H1 (cell line): ENCODE measurements at regions not wholly inside any gene's neighbourhood (a gene's known extent, or its start where the extent isn't known, plus 50 kb on each side); places are given as distances from the start of the nearest gene placed in this dataset.
A peak's percentile ranks its signal among the peaks of the same experiment; 100 is the strongest.

Experiments
- CTCF ChIA-PET: fragments of 300-600 bp; sonication (Branson Sonifier 250); formaldehyde crosslinking; loops from one replicate; lab custom pipeline; 2021; ENCODE audit not compliant: partially characterized antibody; lab: Charles Lee
- POLR2A ChIA-PET: fragments of 300-600 bp; sonication (Branson Sonifier 250); formaldehyde crosslinking; loops from one replicate; lab custom pipeline; 2021; ENCODE audit warnings: inconsistent platforms; ENCODE audit not compliant: partially characterized antibody; lab: Charles Lee
- DNase-seq, 2 experiments: peaks; one replicate each; pipeline versions ENCODE4 v3.0.0 to v3.0.0-alpha.2; 2010 to 2022; ENCODE audit warnings: low spot score in 2 of 2, low read depth in 1 of 2, mixed read lengths in 1 of 2
- FAIRE-seq: peaks from 2 replicates; lab custom pipeline; 2011; peaks lifted over from hg19 to GRCh38; lab: Jason Lieb, UNC
- H2AFZ ChIP-seq: 2 replicates; pipeline ENCODE4 v1.8.1; 2012; ENCODE audit warnings: low read length, inconsistent platforms
- H2AK5ac ChIP-seq: 2 replicates; pipeline ENCODE4 v1.6.1; 2013; ENCODE audit warnings: low read depth, low read length
- H2BK120ac ChIP-seq: replicated peaks from 2 replicates; pipeline ENCODE3; 2013; ENCODE audit warnings: low read depth, low read length, inconsistent platforms
- H2BK12ac ChIP-seq: 2 replicates; pipeline ENCODE4 v1.6.1; 2013; ENCODE audit warnings: low read depth, low read length
- H2BK15ac ChIP-seq: 2 replicates; pipeline ENCODE4 v1.6.1; 2013; ENCODE audit warnings: low read length
- H2BK20ac ChIP-seq: 2 replicates; pipeline ENCODE4 v1.6.1; 2013; ENCODE audit warnings: low read length
- H2BK5ac ChIP-seq: 2 replicates; pipeline ENCODE4 v1.6.1; 2013; ENCODE audit warnings: low read depth, low read length
- H3K14ac ChIP-seq: 2 replicates; pipeline ENCODE4 v1.6.1; 2013; ENCODE audit warnings: inconsistent platforms; ENCODE audit not compliant: insufficient read length
- H3K18ac ChIP-seq: 2 replicates; pipeline ENCODE4 v1.6.1; 2013; ENCODE audit warnings: low read length; ENCODE audit errors: extremely low read depth
- H3K23ac ChIP-seq: 2 replicates; pipeline ENCODE4 v1.6.1; 2013; ENCODE audit warnings: inconsistent platforms; ENCODE audit not compliant: insufficient read length
- H3K23me2 ChIP-seq: 2 replicates; pipeline ENCODE4 v1.6.1; 2013; ENCODE audit warnings: low read depth, low read length
- H3K27ac ChIP-seq: 2 replicates; pipeline ENCODE4 v1.6.1; 2011; ENCODE audit warnings: low read depth, low read length, inconsistent platforms
- H3K27me3 ChIP-seq, 4 experiments: replicated peaks in 1 of 4; 1 replicate in 1 of 4; 2 replicates in 3 of 4; pipeline versions ENCODE4 v1.6.1 to v1.8.1; 2011 to 2013; ENCODE audit warnings: low read length in 3 of 4, mild to moderate bottlenecking in 3 of 4, inconsistent platforms in 2 of 4, mixed read lengths in 2 of 4, moderate library complexity in 1 of 4; ENCODE audit not compliant: control insufficient read depth in 3 of 4, insufficient read depth in 3 of 4; ENCODE audit errors: extremely low read depth in 1 of 4
- H3K36me3 ChIP-seq, 4 experiments: 2 replicates each; pipeline versions ENCODE4 v1.6.1 to v1.8.1; 2011 to 2013; ENCODE audit warnings: mild to moderate bottlenecking in 4 of 4, low read length in 3 of 4, moderate library complexity in 2 of 4, control low read depth in 1 of 4, inconsistent platforms in 1 of 4; ENCODE audit not compliant: insufficient read depth in 4 of 4, control insufficient read depth in 2 of 4
- H3K4ac ChIP-seq: replicated peaks from 2 replicates; pipeline ENCODE3; 2013; ENCODE audit warnings: low read length, low read depth, mixed read lengths, inconsistent platforms; ENCODE audit not compliant: insufficient read length
- H3K4me1 ChIP-seq, 4 experiments: replicated peaks in 1 of 4; 1 replicate in 1 of 4; 2 replicates in 3 of 4; pipeline versions ENCODE4 v1.6.1 to v1.8.1; 2011 to 2013; ENCODE audit warnings: low read length in 3 of 4, inconsistent platforms in 2 of 4, mixed read lengths in 1 of 4; ENCODE audit not compliant: insufficient read depth in 4 of 4, control insufficient read depth in 3 of 4
- H3K4me2 ChIP-seq, 2 experiments: 2 replicates each; pipeline versions ENCODE4 v1.6.1 to v1.8.1; 2011 to 2013; ENCODE audit warnings: low read depth in 2 of 2, low read length in 2 of 2, control low read depth in 1 of 2, inconsistent platforms in 1 of 2, mild to moderate bottlenecking in 1 of 2; ENCODE audit not compliant: insufficient read depth in 1 of 2
- H3K4me3 ChIP-seq, 4 experiments: fragments of 200-600, 300-600 bp in 1 of 4; sonication (generic), shearing (Covaris generic), sonication (Bioruptor Twin) in 1 of 4; 2 replicates each; pipeline versions ENCODE4 v1.5.1 to v1.8.1; 2011 to 2016; ENCODE audit warnings: low read length in 4 of 4, low read depth in 3 of 4, control low read depth in 2 of 4, inconsistent platforms in 2 of 4, mild to moderate bottlenecking in 2 of 4, mixed read lengths in 1 of 4, moderate library complexity in 1 of 4; ENCODE audit not compliant: insufficient read depth in 2 of 4; ENCODE audit errors: extremely low read depth in 1 of 4
- H3K56ac ChIP-seq: replicated peaks from 2 replicates; pipeline ENCODE3; 2013; ENCODE audit warnings: low read depth, mild to moderate bottlenecking, mixed read lengths, low read length, inconsistent platforms; ENCODE audit not compliant: insufficient read length
- H3K79me1 ChIP-seq: 2 replicates; pipeline ENCODE4 v1.6.1; 2013; ENCODE audit warnings: low read depth, low read length, control low read depth
- H3K79me2 ChIP-seq, 2 experiments: 2 replicates each; pipeline versions ENCODE4 v1.6.1 to v1.8.1; 2012 to 2013; ENCODE audit warnings: low read length in 2 of 2, mild to moderate bottlenecking in 2 of 2, inconsistent platforms in 1 of 2; ENCODE audit not compliant: insufficient read depth in 2 of 2, control insufficient read depth in 1 of 2
- H3K9ac ChIP-seq, 4 experiments: replicated peaks in 1 of 4; 1 replicate in 1 of 4; 2 replicates in 3 of 4; pipeline versions ENCODE4 v1.6.1 to v1.8.1; 2011 to 2013; ENCODE audit warnings: low read depth in 3 of 4, low read length in 3 of 4, control low read depth in 2 of 4, mild to moderate bottlenecking in 2 of 4, moderate library complexity in 2 of 4, inconsistent platforms in 1 of 4; ENCODE audit errors: extremely low read depth in 1 of 4
- H3K9me3 ChIP-seq, 2 experiments: 2 replicates each; pipeline versions ENCODE4 v1.6.1 to v1.8.1; 2012 to 2013; ENCODE audit warnings: mild to moderate bottlenecking in 2 of 2, moderate library complexity in 2 of 2, control low read depth in 1 of 2, inconsistent platforms in 1 of 2, low read depth in 1 of 2, low read length in 1 of 2, mixed read lengths in 1 of 2; ENCODE audit not compliant: insufficient read depth in 2 of 2
- H4K20me1 ChIP-seq, 2 experiments: replicated peaks in 1 of 2; 2 replicates each; pipeline versions ENCODE3 to v1.8.1; 2011 to 2013; ENCODE audit warnings: inconsistent platforms in 2 of 2, low read length in 2 of 2, mild to moderate bottlenecking in 1 of 2; ENCODE audit not compliant: insufficient read depth in 2 of 2, control insufficient read depth in 1 of 2
- H4K5ac ChIP-seq: 2 replicates; pipeline ENCODE4 v1.6.1; 2013; ENCODE audit warnings: low read length, low read depth, mixed read lengths, inconsistent platforms; ENCODE audit not compliant: insufficient read length
- H4K8ac ChIP-seq: 2 replicates; pipeline ENCODE4 v1.8.0; 2013; ENCODE audit warnings: mild to moderate bottlenecking, moderate library complexity, low read length, inconsistent platforms; ENCODE audit not compliant: insufficient read depth; ENCODE audit errors: extremely low read depth
- H4K91ac ChIP-seq: replicated peaks from 2 replicates; pipeline ENCODE3; 2013; ENCODE audit warnings: low read length, mixed read lengths, inconsistent platforms; ENCODE audit not compliant: insufficient read length
- ASH2L ChIP-seq: fragments of 200-600, 300-600 bp; sonication (generic); IDR thresholded peaks from one replicate; pipeline ENCODE4 v1.7.1; 2017; ENCODE audit warnings: low read length
- E2F6 ChIP-seq: IDR thresholded peaks from 2 replicates; pipeline ENCODE4 v1.6.1; 2012; ENCODE audit warnings: inconsistent platforms
- RNF2 ChIP-seq: fragments of 200-900, 300-1000 bp; sonication (generic); IDR thresholded peaks from 2 replicates; pipeline ENCODE4 v1.7.1; 2016; ENCODE audit warnings: borderline replicate concordance, low read depth, mild to moderate bottlenecking, antibody characterized with exemption, low read length; ENCODE audit not compliant: poor library complexity, severe bottlenecking; ENCODE audit errors: missing control alignments
- WGBS, 2 experiments: shearing (Covaris generic) in 1 of 2; methylation state at CpG; one replicate each; pipeline versions ENCODE4 v1.1.6 to v1.1.7; 2013 to 2015; ENCODE audit warnings: low lambda C conversion rate in 2 of 2, mixed read lengths in 2 of 2, inconsistent platforms in 1 of 2, low coverage in 1 of 2, missing lambda C conversion rate in 1 of 2; ENCODE audit not compliant: insufficient replicate concordance in 2 of 2, insufficient coverage in 1 of 2, insufficient read length in 1 of 2; ENCODE audit errors: extremely low coverage in 1 of 2, missing lambda C conversion rate in 1 of 2; 5-methylcytosine and 5-hydroxymethylcytosine counted together

- 97% methylated on average over 5 of the region's 5 CpGs; no CpG with 5 or more reads in 1 of the 2 experiments for WGBS, 2 experiments
Observed at GRCh38 chr1:37319284-37319683, 155.1 kb upstream of the ZC3H12A start.

More at GRCh38 chr1:37319284-37319683, 155.1 kb upstream of the ZC3H12A start:
- Histone ChIP-seq H3K4ac (no peak overlapping the region), H3K4me3 (no peak overlapping the region), H3K27me3 (peaks cover 0 to 7% (median 4%) of the 10 kb centered on the region in 4 experiments; a peak in 4 of 7 replicates), H4K20me1 (no peaks in the 10 kb centered on the region), H3K4me2 (no peak overlapping the region), H3K14ac (no peak overlapping the region), H2AK5ac (peak overlapping the region; percentile 78; the same call in 1 of the 2 replicates), H3K79me2 (no peaks in the 10 kb centered on the region), H2BK20ac (peak overlapping the region; percentile 77; the same call in 1 of the 2 replicates), H4K5ac (no peak overlapping the region), H2BK12ac (peak overlapping the region; percentile 96; the same call in 1 of the 2 replicates), H3K18ac (peak overlapping the region; percentile 16; the same call in 1 of the 2 replicates), H3K9me3 (no peaks in the 10 kb centered on the region), H2BK15ac (peak overlapping the region; percentile 98; the same call in 1 of the 2 replicates), H3K79me1 (no peaks in the 10 kb centered on the region), H4K8ac (no peak overlapping the region), H2BK5ac (peak overlapping the region; percentile 85; the same call in 1 of the 2 replicates), H3K27ac (no peak overlapping the region), H3K4me1 (peaks cover 12 to 32% (median 23%) of the 10 kb centered on the region in 4 experiments), H2AFZ (no peak overlapping the region), H3K56ac (no peak overlapping the region), H2BK120ac (no peak overlapping the region), H3K9ac (no peak overlapping the region), H3K36me3 (no peaks in the 10 kb centered on the region), H3K23me2 (peaks cover 2% of the 10 kb centered on the region; the same call in 1 of the 2 replicates), H4K91ac (no peak overlapping the region), H3K23ac (no peak overlapping the region)
- CTCF ChIA-PET, result no interaction called here
- POLR2A ChIA-PET, result no interaction called here
- no peak for TF ChIP-seq E2F6
- no peak for TF ChIP-seq ASH2L
- TF ChIP-seq RNF2, result no peak
- FAIRE-seq (no peak), DNase-seq (no peak)
